Panc1 (cell line): ENCODE measurements at regions not wholly inside any gene's neighbourhood (a gene's known extent, or its start where the extent isn't known, plus 50 kb on each side); places are given as distances from the start of the nearest gene placed in this dataset.

ENCODE experiments used
- ATAC-seq: fragments of 200-7000 bp; cut with Tn5 transposase; 2 replicates; pipeline ENCODE4 v1.9.1; 2020; ENCODE audit warnings: mild to moderate bottlenecking, moderate library complexity
- BruUV-seq: library from RNA; stranded (reverse); fragments of 400-500 nt; replicated peaks from 2 replicates; lab custom pipeline; 2021; lab: Mats Ljungman, UMichigan
- CTCF ChIA-PET: fragments of 300-600 bp; sonication (Branson Sonifier 250); formaldehyde crosslinking; loops from one replicate; lab custom pipeline; 2022; ENCODE audit warnings: antibody characterized with exemption; lab: Charles Lee
- POLR2A ChIA-PET: fragments of 300-600 bp; sonication (Branson Sonifier 250); formaldehyde crosslinking; loops from one replicate; lab custom pipeline; 2022; ENCODE audit warnings: antibody characterized with exemption; lab: Charles Lee
- DNase-seq: peaks from one replicate; pipeline ENCODE4 v3.0.0-alpha.2; 2010; ENCODE audit warnings: low read depth, low spot score
- H3K27ac ChIP-seq: 2 replicates; pipeline ENCODE4 v1.5.1; 2011; ENCODE audit warnings: mild to moderate bottlenecking, low read length, inconsistent platforms
- H3K27me3 ChIP-seq: fragments of 200-500 bp; sonication (Bioruptor generic); 2 replicates; pipeline ENCODE4 v1.6.0; 2014; ENCODE audit warnings: low read length, inconsistent platforms; ENCODE audit not compliant: control insufficient read depth, insufficient read depth
- H3K36me3 ChIP-seq: fragments of 200-500 bp; sonication (Bioruptor generic); 2 replicates; pipeline ENCODE4 v1.5.1; 2014; ENCODE audit warnings: inconsistent platforms, mild to moderate bottlenecking, low read length, moderate library complexity; ENCODE audit not compliant: control insufficient read depth, insufficient read depth
- H3K4me1 ChIP-seq: 2 replicates; pipeline ENCODE4 v1.5.1; 2011; ENCODE audit warnings: inconsistent platforms, mild to moderate bottlenecking, low read length, moderate library complexity; ENCODE audit not compliant: control insufficient read depth, insufficient read depth
- H3K4me3 ChIP-seq, 2 experiments: 2 replicates each; pipeline ENCODE4 v1.5.1; 2011 to 2012; ENCODE audit warnings: low read depth in 2 of 2, low read length in 2 of 2, mild to moderate bottlenecking in 2 of 2, inconsistent platforms in 1 of 2, moderate library complexity in 1 of 2
- H3K9me3 ChIP-seq: fragments of 200-500 bp; sonication (Bioruptor generic); 2 replicates; pipeline ENCODE4 v1.5.1; 2014; ENCODE audit warnings: low read depth, mild to moderate bottlenecking, inconsistent platforms, low read length, moderate library complexity; ENCODE audit not compliant: control insufficient read depth, insufficient read depth
- CTCF ChIP-seq: fragments of 450-650 bp; IDR thresholded peaks from 2 replicates; pipeline ENCODE4 v1.5.1; 2017; ENCODE audit warnings: mild to moderate bottlenecking
- POLR2AphosphoS5 ChIP-seq: IDR thresholded peaks from 2 replicates; pipeline ENCODE4 v1.6.1; 2012; ENCODE audit warnings: mild to moderate bottlenecking, low read depth, low read length, moderate library complexity
- REST ChIP-seq, 2 experiments: IDR thresholded peaks; 2 replicates each; pipeline ENCODE4 v1.6.1; 2011 to 2012; ENCODE audit warnings: low read depth in 2 of 2, control low read depth in 1 of 2, low read length in 1 of 2, mild to moderate bottlenecking in 1 of 2, moderate library complexity in 1 of 2; ENCODE audit not compliant: insufficient read depth in 1 of 2
- SIN3A ChIP-seq: IDR thresholded peaks from 2 replicates; pipeline ENCODE4 v1.6.1; 2012; ENCODE audit warnings: low read depth, mild to moderate bottlenecking, low read length, moderate library complexity, borderline replicate concordance; ENCODE audit not compliant: insufficient read depth
- TCF7L2 ChIP-seq: IDR thresholded peaks from 2 replicates; pipeline ENCODE4 v1.6.1; 2011; ENCODE audit warnings: mild to moderate bottlenecking, low read depth, low read length, inconsistent platforms
- in situ Hi-C: cut with HindIII; loops from 2 replicates; pipeline ENCODE4 v1.10.0; 2016; ENCODE audit warnings: low sequenced_read_pairs, low pct_unique_long_range_greater_than_20kb
- intact Hi-C: fragments of 100-400 bp; cut with micrococcal nuclease; formaldehyde crosslinking; loops from one replicate; pipeline ENCODE4 v1.10.0; 2022; ENCODE audit not compliant: unreplicated experiment

- H3K4me1 ChIP-seq: no peaks in the 10 kb centered on the region
- ChIA-PET POLR2A (no interaction called here), CTCF (no interaction called here)
- no peaks in the 10 kb centered on the region for H3K36me3 ChIP-seq
- no peaks in the 10 kb centered on the region for H3K27me3 ChIP-seq
- no peak overlapping the region for H3K4me3 ChIP-seq
- H3K27ac ChIP-seq: no peak overlapping the region
- in situ Hi-C loops (no loop called here), intact Hi-C loops (no loop called here)
- DNase-seq: no peak
- TF ChIP-seq POLR2AphosphoS5 (no peak), SIN3A (no peak), TCF7L2 (no peak), REST (IDR thresholded peaks at IDR 0.05; ENCODE audit: insufficient read depth in 1 of 2, low read depth in 2 of 2, low read length in 1 of 2) (no peak), CTCF (no peak)
- BruUV-seq: no TSS peak
- H3K9me3 ChIP-seq: 0 out of 2 replicates have a peak, but pooled peaks cover 4% of the 10 kb centered on the region
- no peak for ATAC-seq
Observed at GRCh38 chr2:122980671-122981070, 1044.4 kb upstream of the CNTNAP5 start.

GRCh38 chr2:122982936-122983335, 1042.2 kb upstream of the CNTNAP5 start:
- Histone ChIP-seq H3K27ac (no peak overlapping the region), H3K9me3 (no peaks in the 10 kb centered on the region), H3K27me3 (no peaks in the 10 kb centered on the region), H3K4me3 (no peak overlapping the region), H3K4me1 (no peaks in the 10 kb centered on the region), H3K36me3 (no peaks in the 10 kb centered on the region)
- ChIA-PET CTCF (no interaction called here), POLR2A (no interaction called here)
- DNase-seq (no peak), ATAC-seq (no peak)
- intact Hi-C loops: no loop called here
- no peak for TF ChIP-seq SIN3A
- no peak for TF ChIP-seq CTCF
- TF ChIP-seq POLR2AphosphoS5: no peak
- no peak for TF ChIP-seq REST (IDR thresholded peaks at IDR 0.05; ENCODE audit: insufficient read depth in 1 of 2, low read depth in 2 of 2, low read length in 1 of 2)
- TF ChIP-seq TCF7L2: no peak
- in situ Hi-C loops: no loop called here
- BruUV-seq: no TSS peak
